PFSK-1 (cell line): ENCODE measurements at regions not wholly inside any gene's neighbourhood (a gene's known extent, or its start where the extent isn't known, plus 50 kb on each side); places are given as distances from the start of the nearest gene placed in this dataset.

Experiments
- POLR2AphosphoS5 ChIP-seq: IDR thresholded peaks from 2 replicates; pipeline ENCODE4 v1.6.1; 2012; ENCODE audit warnings: low read depth, mild to moderate bottlenecking, control low read depth, low read length, moderate library complexity
- REST ChIP-seq, 2 experiments: IDR thresholded peaks; 2 replicates each; pipeline versions ENCODE4 v1.6.1 to v1.8.0; 2011 to 2012; ENCODE audit warnings: low read depth in 2 of 2, low read length in 2 of 2, control low read depth in 1 of 2, inconsistent platforms in 1 of 2, mild to moderate bottlenecking in 1 of 2, moderate library complexity in 1 of 2; ENCODE audit not compliant: insufficient read depth in 1 of 2
- SIN3A ChIP-seq: IDR thresholded peaks from 2 replicates; pipeline ENCODE4 v1.6.1; 2012; ENCODE audit warnings: mild to moderate bottlenecking, low read length, moderate library complexity, borderline replicate concordance; ENCODE audit not compliant: insufficient read depth

DNA sequence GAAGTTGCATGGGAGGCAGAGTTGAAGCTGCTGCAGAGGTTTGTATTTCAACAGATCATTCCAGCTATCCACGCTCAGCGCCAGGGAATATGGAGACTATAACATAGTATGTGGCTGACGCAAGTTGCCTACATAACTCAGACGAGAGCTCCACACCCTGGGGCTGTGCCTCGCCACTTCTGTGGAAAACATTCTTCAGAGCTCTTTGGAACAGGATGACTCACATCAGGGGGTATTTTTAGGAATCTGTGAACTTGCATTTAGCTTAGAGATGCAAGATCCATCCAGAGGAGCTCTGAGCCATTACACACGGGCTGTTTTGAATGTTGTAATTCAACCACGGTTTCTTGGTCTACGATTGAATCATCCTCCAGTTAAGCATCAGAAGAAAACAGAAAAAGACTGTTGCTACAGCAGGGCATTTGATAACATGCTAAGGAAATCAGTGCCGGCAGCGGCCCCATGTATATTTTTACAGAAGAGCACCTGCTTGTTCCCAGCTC, 481.5 kb upstream of the AKR1E2 start:
- TF ChIP-seq SIN3A (no peak; the same call in 1 of the 2 replicates), POLR2AphosphoS5 (no peak), REST (IDR thresholded peaks at IDR 0.05; ENCODE audit: insufficient read depth in 1 of 2, low read depth in 2 of 2, low read length in 2 of 2) (no peak)
